ENCODE measurements at regions not wholly inside any gene's neighbourhood (a gene's known extent, or its start where the extent isn't known, plus 50 kb on each side); places are given as distances from the start of the nearest gene placed in this dataset.
"Not testable (repeated sequence)": the region's sequence is repeated elsewhere in the genome, so short reads cannot be mapped to it uniquely, and the experiment has no call there.

DNA sequence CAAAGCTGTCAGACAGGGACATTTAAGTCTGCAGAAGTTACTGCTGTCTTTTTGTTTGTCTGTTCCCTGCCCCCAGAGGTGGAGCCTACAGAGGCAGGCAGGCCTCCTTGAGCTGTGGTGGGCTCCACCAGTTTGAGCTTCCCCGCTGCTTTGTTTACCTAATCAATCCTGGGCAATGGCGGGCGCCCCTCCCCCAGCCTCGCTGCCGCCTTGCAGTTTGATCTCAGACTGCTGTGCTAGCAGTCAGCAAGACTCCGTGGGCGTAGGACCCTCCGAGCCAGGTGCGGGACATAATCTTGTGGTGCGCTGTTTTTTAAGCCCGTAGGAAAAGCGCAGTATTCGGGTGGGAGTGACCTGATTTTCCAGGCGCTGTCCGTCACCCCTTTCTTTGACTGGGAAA, 466.8 kb downstream of the BCKDHB start:
- not testable (repeated sequence) for DNase-seq (ENCODE audit: low read depth in 2 of 2, low spot score in 1 of 2)

DNA sequence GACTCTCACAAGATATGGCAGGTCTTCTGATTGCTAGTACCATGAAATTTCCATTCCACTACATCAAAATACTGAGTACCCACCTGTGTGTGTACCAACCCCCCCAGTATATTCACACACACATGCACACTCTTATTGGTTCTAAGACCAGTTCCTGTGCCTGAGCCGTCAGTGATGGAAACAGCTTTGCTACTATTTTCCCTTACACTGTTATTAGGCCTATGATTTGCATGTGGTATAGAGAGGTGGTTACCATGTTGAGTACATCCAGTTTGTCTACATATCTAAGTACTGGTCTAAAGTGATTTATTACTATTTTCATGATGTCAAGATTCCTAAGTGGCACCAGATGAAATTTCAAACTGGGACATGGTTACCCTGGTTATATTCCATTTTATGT, 459.9 kb downstream of the BCKDHB start:
- DNase-seq (ENCODE audit: low read depth in 2 of 2, low spot score in 1 of 2), result no peak

DNA sequence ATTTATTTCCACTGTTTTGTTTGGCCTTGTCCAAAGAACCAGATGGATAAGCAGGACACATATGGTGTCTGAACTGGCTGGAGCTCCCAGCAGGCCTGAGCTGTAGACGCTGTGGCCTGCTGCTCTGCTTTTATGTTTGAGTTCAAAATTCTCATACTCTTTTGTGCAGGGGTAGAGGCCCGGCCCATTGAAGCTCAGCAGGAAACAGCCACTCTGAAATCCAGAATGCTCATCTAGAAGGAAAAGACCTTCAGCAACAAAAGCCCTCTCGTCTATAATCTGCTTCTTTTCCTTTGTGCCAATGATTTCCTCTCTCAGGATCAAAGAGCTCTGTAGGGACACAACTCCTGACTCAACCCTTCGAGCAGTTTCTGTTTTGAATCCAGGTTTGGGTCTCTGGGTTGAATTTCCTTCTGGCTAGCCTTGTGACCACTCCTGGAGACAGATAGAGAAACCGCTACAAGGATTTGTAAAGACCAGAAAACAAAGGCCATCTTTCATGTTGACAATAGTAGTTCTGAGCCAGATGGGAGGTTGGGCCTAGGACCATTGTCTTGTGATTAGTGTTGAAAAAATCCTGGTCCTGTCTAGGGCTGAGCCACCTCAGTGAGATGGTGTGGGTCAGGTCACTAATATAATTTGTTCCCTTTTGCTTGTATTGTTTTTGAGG, 446.7 kb downstream of the BCKDHB start:
- no peak for DNase-seq (ENCODE audit: low read depth in 2 of 2, low spot score in 1 of 2)

DNA sequence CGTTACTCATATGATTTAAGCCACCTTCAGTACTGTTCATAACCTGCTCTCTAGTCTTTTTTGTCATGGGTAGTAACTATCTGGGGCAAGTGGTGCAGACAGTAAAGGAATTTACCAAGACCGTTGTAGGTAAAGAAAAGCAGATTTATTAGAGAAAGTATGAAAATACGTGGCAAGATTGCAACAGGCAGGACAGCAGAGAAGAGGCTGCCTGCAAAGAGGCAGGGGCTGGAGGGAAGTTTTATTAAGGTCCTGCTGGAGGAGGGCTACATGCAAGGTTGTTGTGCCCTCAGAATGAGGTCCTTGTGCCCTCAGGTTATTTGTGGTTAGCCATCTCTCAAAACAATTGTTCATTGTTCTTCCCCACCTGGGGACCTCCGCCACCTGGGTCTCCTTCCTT, 444.3 kb downstream of the BCKDHB start:
- no peak for DNase-seq (ENCODE audit: low read depth in 2 of 2, low spot score in 1 of 2)

DNA sequence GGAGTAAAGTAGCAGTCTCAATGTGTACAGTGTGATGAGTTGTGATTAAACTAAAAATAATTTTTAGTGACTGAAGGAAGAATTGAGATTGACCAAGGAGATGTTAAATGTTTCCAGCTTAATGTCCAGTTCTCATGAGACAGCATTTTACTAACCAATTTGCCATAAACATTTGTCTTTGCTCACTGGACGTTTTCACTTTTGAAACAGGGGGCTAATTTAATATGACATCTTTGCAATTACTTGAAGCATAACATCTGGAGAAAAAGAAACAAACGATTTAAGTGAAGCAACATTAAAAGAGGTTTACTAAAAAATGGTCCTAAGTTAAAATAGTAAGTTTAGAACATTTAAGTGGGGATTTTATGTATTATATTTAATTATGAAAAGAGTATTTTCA, 443.8 kb downstream of the BCKDHB start:
- no peak for DNase-seq (ENCODE audit: low read depth in 2 of 2, low spot score in 1 of 2)

DNA sequence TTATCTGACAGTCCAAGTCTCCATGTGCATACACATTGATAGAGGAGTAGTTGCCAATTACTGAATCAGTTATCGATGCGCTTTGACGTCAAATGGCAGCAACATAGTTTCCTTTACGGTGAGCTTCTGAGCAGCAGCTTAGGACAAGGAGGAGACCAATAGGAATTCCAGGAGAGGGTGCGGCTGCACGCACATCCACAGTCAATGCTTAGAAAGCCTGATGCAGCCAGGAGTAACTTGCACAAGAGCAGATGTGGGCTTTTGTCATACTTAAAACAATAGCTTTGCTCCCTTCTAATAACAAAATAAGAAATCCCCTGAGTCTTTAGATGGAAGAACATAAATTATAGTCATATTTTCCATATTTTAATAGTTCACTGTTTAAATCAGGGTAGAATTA, 442.1 kb downstream of the BCKDHB start:
- DNase-seq (ENCODE audit: low read depth in 2 of 2, low spot score in 1 of 2), result no peak

DNA sequence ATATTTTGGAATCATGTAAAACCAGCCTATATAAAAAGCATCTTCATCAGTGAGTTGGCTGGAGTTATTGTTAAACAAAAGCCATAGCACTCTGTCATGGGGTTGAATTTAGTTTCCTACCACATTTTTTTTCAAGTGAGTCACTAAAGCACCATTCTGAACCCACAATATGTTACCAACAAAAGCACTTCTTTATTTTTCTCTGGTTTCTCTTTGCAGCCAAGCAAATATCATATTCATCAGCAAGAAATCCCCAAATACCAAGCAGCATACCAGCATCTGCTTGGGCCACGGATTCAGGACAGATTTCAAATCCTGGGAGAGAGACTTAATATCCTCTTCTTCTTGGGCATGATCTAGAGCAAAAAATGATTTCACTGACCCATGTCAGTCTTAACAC, 441.4 kb downstream of the BCKDHB start:
- DNase-seq (ENCODE audit: low read depth in 2 of 2, low spot score in 1 of 2), result no peak

DNA sequence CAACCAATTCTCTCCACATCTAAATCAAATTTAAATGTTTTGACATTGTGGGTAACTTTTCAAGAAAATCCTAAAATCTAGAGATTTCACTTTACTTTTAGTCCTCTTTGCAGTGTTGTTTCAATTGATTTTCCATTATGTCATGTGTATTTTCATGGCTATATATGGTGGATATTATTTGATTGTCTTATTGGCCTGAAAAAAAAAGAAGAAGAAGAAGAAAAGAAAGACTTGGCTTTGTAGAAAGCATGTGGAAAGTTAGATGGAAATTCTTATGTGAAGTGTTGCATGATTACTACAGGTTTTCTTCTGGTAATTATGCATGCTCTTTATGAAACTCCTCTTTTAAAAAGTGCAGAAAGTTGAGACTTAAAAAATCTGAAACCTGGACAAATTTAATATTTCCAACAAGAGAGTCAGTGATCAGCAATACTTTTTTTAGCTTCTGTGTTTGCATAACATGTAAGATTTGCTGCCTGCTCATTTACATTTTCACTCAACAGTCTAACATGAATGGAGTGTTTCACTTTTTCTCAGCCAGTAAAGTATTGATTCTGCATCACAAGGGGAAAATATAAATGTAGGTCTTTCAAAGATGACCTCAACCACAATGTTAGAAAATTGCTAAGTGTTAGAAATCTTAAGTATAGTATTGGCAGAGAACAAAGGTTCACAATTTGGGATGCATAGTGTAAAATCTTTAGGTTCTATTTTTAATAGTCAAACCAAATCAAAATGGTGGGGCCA, 438.7 kb downstream of the BCKDHB start:
- no peak for DNase-seq (ENCODE audit: low read depth in 2 of 2, low spot score in 1 of 2)

DNA sequence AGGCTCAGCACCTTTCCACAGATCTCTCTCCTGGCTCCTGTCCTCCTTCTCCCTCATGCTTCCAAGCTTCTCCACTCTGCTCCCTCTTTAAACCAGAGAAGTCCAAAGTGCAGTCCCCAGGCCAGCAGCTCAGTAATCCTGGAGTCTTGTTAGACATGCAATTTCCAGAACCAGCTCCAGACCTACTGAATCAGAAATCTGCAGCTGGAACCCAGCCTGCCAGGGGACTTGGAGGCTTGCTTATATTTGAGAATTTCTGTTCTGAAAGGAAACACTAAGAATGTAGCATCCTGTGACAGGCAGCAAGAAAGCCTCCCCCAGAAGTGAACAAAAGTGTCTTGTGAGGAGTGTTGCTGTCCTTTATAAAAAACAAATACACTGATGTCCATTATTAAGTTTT, 438.1 kb downstream of the BCKDHB start:
- no peak for DNase-seq (ENCODE audit: low read depth in 2 of 2, low spot score in 1 of 2)

DNA sequence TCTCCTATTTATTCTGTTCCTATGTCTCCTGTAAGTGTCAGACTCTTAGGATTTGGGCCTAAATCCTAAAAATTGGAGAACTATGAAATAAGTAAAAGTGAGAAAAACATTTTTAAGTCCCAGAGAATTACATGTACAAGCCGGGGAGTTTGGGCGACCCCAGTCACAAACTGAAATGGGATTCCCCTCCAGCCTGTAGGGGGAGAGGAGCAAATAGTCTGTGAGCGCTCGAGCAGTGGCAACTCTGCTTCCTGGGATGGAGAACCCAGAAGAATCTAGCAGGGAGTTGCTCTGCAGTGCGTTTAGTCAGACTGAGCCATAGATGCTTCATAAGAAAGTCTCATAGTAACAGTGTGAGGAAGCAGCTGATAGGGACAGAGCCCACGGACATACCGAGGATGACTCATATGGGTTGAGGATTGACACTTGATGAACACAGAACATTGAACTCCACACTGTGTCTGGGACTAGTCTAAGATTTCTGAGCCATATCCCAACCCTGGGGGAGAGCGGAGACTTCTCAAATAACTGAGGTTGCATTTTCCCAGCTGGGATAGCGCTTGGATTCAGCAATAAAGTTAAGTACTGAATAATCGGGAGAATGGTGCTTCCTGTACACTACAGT, 437.2 kb downstream of the BCKDHB start:
- DNase-seq (ENCODE audit: low read depth in 2 of 2, low spot score in 1 of 2), result no peak

DNA sequence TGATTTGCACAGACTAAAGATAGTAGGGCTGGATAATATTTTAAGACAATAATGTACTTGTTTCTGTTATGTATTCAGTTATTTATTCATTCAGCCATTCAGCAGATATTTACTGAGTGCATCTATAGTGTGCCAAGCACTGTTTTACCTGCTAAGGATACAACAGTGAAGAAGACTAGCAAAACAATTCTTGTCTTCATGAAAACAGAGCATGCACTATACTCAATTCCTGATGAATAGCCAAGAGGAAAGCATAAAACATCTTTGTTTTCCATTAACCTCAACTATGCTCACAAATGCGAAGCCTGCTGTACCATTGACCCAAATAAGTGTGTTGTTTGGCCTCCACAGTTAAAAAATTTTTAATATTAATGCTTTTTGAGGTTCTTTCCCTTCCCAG, 436.7 kb downstream of the BCKDHB start:
- no peak for DNase-seq (ENCODE audit: low read depth in 2 of 2, low spot score in 1 of 2)

DNA sequence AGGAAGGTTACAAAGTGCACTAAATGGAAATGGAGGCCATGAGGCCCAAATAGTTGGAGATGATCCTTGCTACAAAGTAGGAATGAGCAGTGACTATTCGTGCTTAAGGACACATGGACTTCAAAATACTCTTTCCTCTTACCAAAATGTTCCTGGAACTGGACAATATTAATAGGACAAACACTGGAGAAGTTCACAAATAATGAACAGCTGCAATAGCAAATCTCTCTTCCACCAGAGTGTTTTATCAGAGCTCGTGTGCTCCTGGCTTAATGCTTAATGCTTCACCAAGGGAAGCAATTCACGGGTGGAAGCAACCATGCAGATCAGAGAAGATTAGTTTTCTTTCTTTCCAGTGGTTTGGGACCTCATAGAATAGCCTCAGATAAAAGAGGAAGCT, 435.4 kb downstream of the BCKDHB start:
- DNase-seq (ENCODE audit: low read depth in 2 of 2, low spot score in 1 of 2), result no peak

DNA sequence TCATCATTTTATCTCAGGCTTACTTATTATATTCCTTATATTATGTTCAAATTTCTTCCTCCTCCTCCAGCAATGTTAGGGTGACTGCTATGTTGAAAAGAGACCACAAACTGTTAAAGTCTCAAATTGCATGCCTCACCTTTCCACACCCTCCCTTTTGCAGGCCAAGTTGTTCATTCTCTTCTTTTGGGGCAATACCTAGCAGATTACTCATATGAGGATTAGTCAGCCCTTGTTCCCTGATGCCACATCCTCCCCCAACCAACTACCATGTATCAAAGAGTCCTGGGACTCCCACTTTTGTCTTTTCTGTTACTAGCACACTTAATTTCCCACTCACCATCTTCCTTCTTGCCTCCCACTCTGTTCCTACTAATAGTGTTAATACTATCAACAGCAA, 434.7 kb downstream of the BCKDHB start:
- no peak for DNase-seq (ENCODE audit: low read depth in 2 of 2, low spot score in 1 of 2)

DNA sequence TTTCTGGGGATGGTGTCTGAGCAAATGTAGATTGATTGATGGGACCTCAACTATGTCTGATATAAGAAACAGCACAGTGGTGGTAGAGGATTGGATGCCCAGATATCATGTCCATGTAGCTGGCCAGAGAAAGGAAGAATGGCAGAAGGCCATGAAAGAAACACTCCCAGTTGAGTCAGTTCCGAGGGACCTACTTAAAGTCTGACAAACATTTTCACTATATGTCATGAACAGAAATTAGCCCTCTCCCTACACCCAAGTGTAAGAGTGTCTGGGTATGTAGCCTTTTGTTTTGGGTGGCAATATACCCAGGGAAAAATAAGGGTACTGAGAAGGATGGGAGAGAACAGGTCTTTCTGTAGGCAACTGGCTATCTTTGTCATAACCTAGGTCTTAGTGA, 434.2 kb downstream of the BCKDHB start:
- no peak for DNase-seq (ENCODE audit: low read depth in 2 of 2, low spot score in 1 of 2)

DNA sequence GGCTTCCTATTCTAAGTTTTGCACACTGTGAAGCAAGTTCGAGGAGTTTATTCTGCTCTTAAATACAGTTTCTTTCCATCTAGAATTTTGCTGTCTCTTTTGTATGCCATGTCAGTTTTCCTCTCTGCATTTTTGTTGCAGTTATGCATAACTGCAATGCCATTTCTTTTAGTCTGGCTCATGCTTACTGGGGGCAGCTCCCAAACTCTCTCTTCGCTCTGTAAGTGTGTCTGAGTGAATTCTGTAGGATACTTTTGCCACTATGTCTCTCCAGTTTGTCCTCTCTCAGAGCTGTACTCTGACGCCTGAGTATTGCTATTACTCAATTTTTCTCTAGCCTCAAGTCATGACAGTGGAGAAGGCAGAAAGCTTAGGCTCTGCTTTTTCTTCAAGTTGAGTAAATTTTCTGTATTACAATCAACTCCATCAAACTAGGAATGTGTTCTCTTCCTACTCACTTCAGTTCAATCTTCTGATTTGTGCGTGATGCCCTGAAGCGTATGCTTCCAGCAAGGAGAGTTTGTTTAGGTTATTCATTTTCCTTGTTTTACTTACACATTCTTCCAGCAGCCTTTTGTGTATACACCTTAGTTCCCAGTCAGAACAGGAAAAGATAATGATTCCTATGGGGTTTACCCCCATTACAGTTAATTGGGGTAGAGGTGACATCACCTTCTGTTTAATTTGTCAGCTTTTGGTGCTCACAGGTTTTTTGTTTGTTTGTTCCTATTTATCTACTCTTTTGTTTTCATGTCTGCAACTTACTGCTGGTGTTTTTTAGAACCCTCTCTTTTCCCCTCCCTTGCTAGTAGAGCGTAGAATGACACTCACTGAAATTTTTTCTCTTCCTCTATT, 430.9 kb downstream of the BCKDHB start:
- no peak for DNase-seq (ENCODE audit: low read depth in 2 of 2, low spot score in 1 of 2)

DNA sequence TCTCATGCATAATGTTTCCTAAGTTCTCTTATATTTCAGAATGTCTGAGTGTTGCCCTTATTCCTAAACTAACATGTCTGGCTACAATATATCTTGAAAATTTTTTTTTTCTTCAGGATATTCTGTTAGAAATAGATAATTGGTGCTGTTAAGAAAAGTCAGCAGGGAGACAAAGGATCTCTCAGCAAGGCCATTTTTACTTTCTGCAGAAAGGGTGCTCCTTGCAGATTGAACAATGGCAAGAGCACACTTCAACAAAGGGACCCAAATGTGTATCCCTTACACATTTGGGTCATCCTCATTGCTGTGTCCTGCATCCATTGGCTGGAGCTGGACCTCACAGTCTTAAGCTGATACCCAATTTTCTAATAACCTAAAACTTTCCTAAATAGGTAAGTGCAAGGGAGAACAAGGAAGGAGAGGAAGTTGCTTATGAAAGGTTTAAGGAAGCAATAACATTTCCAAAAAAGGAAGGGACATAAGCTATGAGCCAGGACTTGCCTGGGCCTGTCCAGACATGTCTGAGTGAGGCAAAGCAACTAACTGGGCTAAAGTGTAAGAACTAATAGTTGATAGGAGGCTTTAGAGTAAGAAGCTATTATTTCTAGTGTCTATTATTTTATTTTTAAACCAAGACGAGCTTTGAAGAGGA, 429.6 kb downstream of the BCKDHB start:
- DNase-seq (ENCODE audit: low read depth in 2 of 2, low spot score in 1 of 2), result no peak

DNA sequence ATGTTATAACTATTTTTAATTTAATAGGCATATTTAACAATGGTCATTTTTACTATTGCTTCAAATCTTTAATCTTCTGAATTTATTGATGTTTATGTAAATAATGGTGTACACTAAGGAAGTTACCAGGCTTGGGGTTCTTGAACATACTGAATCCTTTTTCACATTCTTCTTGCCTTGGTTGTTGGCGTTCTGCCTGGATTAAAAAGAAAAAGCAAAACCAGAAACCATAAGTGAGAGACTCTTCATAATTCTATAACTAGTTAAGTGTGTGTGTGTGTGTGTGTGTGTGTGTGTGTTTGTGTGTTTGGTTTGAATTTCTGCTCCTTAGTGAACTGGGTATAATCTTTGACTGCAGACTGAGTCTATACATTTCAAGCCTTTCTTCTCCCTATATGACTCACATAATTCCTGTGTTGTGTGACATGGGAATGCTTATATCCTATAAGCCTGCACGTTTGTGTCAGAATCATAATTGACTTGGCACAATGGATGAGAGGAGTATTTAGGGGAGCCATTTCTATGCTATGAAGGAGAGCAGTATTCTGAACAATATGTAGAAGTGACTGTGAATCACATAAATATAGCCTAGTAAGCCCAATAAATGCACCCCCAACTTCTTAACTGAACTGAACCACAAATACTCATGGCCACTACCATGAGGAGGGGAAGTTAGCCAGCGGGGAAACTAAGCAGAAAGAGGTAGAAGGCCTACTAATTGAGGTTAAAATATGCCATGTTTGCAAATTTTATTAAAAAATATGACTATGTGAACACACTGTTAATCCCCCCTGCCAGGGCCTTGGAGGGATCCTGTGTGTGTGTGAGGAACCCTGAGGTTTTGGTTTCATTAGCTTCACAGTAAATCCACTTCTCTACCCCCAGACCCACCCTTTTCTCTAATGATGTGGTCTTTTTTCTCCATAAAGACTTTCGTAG, 425.5 kb downstream of the BCKDHB start:
- no peak for DNase-seq (ENCODE audit: low read depth in 2 of 2, low spot score in 1 of 2)

DNA sequence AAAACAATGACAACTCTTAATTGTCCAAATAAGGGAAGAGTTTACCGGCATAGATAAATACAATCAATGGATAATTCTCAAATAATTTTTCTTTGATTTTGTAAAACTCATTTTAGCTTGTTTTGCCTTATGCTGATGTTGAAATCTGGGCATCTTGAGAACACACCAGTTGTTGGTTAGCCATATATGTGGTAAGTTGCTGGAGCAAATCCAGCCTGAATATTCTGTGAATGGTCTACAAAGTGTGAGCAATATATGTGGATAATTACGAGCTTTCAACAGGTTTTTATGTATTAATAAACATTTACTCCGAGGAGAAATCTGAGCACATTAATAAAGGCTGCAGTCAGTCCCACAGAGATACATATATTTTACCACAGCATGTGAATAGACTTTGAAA, 423.6 kb downstream of the BCKDHB start:
- no peak for DNase-seq (ENCODE audit: low read depth in 2 of 2, low spot score in 1 of 2)

DNA sequence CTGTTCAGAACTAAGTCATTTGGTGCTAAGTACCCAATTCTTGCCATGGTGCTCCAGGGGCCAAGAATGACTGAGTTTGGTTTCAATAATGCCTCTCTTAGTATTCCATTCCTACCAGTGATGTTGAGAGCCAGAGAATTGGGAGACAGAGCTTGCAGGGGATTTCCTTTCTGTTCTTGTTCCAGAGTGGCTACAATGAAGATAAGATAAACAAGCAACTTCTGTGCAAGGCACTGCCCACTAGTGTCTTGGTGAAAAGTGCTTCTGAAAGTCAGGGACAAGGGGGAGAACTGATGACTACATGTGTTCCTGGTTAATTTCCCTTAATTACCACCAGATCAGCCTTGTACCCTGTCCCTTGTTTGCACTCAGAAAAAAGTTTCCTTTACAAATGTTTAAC, 421.6 kb downstream of the BCKDHB start:
- DNase-seq (ENCODE audit: low read depth in 2 of 2, low spot score in 1 of 2), result no peak

DNA sequence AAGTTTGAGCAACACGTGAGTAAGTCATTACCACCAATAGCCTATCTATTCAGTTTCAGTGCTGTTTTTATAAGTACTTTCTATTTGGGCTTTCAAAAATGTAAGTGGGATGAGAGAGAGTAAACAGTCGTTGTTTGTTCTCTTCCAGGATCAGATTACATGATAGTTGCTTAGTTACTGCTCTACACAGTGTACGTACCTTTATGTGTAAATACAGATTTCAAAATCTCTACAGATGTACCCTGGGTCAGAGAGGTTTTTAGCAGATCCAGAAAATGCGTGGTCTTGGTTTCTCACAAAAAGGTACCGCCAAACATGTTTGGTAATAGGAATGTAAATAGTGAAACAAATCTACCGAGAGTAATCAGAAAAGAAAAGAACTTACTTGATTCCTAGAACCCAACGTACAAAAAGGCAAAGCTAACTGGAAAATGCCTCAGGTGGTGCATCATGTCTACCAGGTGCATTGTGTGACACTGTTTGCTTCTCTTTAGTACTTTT, 421.1 kb downstream of the BCKDHB start:
- DNase-seq (ENCODE audit: low read depth in 2 of 2, low spot score in 1 of 2), result no peak

All from stimulated activated CD8-positive, alpha-beta memory T cell treated with anti-CD3 and anti-CD28 coated beads, Interleukin-4, amount 100 ng/mL, for 1 hour (primary cell).